Stimulated activated CD8-positive, alpha-beta memory T cell treated with anti-CD3 and anti-CD28 coated beads, Interleukin-2, amount 100 ng/mL, for 48 hours (primary cell): ENCODE measurements at regions not wholly inside any gene's neighbourhood (a gene's known extent, or its start where the extent isn't known, plus 50 kb on each side); places are given as distances from the start of the nearest gene placed in this dataset.

ENCODE experiments used
- DNase-seq, 2 donors: peaks; one replicate each; pipeline ENCODE4 v3.0.0-alpha.2; 2020; ENCODE audit warnings: low read depth in 2 of 2

DNA sequence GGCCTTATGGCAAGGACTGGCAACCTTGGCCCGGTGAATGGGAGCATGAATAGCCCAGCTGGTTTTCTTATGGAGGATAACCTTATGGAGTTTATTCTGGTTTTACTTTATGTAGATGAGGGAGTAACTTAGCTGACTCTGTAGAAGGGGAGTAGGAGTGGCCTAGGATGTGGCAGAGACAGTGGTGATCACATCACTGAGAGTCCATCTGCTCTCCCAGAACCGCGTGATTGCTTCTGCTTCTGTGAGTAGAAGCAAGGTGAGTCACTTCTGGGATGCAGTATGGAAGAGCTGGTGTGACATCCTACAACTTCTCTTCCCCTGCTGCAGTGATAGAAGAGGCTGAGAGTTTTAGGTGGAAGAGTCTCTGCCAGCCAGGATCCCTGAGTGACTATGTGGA is 129.2 kb downstream of the RPS24 start:
- no peak for DNase-seq

DNA sequence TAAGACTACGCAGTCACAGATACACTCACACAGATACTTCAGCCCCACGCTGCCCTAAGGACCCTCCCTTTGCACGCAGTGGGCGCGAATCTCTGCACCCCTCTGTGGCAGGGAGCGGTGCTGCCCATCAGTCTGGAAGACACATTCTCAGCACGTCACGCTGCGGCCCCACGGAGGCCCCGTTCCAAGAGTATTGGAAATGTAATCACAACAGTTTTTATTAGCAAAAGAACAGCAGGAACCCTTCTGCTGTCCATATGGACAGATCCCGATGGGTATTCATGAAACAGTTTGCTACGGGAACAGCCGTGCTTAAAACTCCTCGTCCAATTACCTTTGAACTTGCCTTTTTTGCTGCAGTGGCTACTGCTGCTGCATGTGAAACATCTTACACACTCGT is 131.0 kb downstream of the RPS24 start:
- no peak for DNase-seq

- DNase-seq, result no peak
Measured at GRCh38 chr10:78165172-78165571, 131.5 kb downstream of the RPS24 start.

- no peak for DNase-seq
Measured at GRCh38 chr10:78165617-78166016, 132.0 kb downstream of the RPS24 start.

GRCh38 chr10:78166261-78166660 is 132.6 kb downstream of the RPS24 start:
- DNase-seq, result no peak

DNA sequence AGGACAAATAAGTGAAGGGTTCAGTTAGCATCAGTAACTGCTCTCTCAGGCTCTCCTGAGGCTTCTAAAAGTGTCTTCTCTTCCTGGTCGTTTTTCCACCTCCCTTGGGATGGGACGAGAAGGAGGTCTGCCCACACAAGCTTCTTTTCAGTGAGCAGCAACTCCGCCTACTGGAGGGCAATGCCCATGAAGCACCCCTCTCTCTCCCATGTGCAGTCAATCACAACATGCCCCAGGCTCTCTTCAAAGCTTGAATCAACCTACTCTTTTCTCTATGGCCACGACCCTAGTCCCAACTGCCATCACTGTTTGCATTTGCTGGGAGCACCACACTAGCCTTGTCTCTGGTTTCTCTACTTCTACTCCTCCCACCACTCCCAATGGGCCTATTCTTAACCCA is 135.6 kb downstream of the RPS24 start:
- no peak for DNase-seq

GRCh38 chr10:78170026-78170475 is 136.4 kb downstream of the RPS24 start:
- no peak for DNase-seq

DNA sequence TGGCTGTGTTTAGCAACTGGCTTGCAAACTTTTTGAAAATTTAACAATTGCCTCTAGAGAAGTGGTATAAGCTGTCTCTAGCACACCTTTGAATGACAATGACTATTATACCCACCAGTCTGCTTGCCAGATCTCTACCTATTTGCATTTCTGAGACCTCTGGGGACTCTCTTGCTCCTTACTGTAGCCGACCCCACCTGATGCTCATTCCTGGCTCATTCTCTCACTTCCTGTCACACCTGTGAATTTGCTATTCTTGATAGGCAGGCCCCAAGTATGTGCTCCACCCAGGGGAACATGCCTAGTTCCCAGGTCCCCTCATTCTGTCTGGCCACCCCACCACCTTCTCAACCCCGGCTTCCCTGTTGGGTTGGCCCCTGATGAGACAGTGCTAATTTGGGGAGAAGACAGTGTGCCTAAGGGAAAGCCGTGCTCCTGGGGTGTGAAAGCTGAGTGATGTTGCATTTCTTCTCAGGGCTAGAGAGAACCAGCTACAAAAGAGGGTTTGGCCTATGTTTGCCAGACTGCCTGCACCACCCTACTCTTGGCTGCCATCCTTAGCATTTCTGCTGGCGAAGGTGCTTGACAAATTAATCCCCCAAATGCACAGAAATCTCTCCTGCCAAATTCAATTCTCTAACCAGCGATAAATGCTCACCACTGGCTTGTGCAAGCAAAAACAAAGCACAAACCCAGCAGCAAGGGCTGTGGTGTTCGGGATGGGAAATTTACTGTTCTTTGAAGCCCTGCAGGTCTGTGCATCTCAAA is 138.2 kb downstream of the RPS24 start:
- no peak for DNase-seq

DNA sequence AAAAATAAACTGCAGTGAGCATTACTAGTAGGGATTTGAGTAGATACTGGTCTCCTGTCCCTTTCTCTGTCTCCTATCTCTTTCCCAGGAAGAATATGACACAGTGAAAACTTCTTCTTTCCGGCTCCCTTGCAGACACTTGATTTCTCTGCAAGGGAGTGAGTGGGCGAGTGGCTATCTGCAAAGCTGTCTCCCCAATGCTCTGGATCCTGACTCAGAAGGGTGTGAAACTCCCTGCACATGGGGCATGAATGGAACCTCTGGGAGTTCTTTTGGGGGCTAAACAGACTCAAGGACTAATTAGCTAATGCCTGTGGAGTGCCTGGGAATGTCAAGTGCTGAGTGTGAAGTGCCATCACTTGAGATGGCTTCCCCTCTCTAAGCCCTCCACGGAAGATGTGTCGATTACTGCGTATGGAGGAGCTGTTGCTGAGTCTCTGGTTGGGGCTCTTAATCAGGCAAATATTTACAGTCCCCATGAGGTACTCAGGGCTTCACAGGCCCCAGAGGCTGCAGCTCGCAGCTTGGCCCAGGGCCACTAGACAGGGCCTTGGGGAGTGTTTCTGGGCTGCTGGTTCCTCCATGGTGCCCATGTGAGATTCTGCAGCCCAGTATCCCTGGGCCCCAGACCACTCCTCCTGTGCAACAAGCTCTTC is 139.8 kb downstream of the RPS24 start:
- no peak for DNase-seq

- no peak for DNase-seq
Measured at GRCh38 chr10:78175444-78176015, 141.9 kb downstream of the RPS24 start.

DNA sequence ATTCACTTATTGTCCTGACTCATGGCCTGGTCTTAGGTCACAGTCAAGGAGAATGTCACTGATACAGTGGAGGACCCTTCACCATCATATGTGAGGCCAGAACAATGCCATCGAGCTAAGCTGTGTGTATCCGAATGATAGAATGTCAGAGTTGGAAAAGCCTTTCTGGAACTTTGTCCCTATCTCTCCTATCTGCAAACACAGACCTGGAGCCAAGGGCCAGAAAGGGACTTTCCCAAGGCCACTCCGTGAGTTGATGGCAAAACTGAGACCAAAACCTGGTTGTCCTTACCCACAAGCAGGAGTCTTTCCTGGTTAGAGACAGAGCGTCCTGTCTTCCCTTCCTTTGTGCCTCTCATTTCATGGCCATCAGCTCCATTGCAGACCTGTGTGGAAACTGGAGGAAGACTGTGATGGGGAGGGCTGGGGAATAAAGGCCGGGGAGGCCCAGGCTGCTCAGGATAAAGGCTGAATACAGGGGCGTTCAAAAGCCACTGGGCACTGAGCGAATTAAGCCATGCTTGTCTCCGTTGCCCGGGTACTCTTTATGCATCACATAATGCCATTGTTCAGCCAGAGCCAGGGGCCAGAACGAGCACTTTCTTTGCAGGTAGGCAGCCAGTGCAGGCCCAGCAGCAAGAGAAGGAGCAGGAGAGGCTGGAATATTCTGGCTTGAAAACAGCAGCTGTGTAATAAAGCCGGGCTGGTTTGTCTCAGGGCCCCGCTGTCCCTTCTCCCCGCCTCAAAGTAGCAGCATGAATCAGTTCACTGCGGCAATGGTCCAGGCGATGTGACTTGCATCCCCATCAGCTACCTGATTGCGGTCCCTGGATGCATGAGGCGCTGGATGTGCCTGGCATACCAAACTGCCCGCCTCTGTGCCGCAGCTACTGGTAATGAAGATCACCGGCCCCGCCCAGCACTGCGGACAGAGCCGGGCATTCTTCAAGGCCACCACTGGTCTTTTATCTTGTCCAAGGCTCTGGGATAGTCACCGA is 143.0 kb downstream of the RPS24 start:
- no peak for DNase-seq

DNA sequence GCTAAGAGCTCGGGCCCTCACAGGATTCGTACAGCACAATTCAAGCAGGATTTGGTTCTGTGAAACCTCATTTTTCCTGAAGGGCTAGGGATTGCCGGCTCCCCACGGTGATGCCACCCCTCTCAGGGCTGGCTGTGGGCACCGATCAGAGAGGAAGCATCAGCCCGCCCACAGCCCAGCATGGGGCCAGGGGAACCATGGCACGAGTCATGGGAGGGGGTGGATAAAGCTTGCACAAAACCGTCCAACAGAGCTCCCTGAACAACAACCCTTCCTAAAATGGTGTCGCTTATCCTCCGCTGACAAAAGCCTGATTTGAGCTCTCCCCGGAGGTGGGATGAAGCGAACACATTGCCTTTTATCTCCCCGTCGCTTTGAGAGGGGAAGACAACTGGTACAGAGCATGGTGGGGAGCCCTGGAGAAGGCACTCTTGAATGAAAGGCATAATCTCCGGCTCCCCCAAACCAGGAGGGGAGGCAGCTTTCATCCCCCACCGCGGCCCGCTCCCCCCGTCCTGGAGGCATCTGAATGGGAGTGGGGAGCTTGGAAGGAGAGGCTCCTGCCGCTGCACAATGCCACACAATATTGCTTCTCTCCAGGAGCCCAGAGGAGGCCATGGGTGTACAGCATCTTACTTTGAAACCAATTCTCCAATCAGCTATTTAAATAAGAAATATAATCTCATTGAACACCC is 144.0 kb downstream of the RPS24 start:
- no peak for DNase-seq

GRCh38 chr10:78178397-78178796 is 144.7 kb downstream of the RPS24 start:
- no peak for DNase-seq

DNA sequence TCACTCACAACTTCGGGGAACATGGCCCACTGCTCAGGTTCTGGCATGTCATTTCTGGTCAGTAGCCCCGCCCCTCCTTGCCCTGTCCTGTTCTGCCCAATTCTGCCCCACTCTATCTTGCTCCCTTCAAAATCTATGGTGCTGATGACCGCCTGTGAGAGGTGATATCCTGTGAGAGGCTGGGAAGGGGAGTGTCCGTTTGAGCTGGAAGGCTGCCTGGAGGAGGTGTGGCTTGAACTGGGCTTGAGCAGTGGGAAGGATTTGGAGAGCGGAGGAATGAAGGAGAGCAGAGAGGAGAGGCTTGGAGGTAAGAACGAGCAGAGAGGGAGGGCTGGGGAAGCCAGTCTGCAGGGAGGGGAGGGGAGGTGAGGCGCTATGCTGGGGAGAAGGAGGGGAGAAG is 145.3 kb downstream of the RPS24 start:
- no peak for DNase-seq

DNA sequence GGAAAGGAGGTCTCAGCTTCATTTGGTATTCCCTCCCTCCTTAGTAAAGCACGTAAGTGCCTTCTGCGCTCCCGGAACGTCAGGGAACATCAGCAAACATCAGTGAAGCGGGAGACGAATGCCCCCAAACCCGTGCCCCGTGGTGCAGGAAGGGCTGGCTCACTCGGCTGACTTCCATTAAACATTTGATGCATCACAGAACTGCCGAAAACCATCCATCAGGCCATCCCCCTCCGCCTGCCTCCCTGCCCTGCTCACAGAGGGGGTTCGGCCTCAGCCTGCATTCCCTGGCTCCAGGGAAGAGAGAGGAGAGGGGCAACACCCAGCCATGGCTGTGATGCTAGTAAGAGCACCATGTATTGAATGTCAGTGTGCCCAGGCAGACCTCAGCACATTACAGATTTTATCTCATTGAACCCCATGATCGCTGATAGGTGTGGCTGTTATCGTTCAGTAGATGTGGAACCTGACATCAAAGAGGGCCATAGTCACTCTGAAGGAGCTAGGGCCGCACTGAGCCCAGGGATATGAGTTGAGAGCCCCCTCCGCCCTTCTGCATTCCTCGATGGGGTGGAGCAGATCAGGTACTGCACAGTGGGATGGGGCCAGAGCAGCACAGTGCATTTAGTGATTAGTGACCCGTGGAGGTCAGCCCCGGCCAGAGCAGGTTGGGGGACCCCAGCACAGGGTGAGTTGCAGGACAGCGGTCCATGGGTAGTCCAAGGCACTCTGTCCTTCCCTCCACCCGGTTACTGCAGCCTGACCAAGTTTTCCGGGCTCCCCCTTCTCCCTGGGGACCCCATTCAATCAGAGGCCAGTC is 146.4 kb downstream of the RPS24 start:
- no peak for DNase-seq

DNA sequence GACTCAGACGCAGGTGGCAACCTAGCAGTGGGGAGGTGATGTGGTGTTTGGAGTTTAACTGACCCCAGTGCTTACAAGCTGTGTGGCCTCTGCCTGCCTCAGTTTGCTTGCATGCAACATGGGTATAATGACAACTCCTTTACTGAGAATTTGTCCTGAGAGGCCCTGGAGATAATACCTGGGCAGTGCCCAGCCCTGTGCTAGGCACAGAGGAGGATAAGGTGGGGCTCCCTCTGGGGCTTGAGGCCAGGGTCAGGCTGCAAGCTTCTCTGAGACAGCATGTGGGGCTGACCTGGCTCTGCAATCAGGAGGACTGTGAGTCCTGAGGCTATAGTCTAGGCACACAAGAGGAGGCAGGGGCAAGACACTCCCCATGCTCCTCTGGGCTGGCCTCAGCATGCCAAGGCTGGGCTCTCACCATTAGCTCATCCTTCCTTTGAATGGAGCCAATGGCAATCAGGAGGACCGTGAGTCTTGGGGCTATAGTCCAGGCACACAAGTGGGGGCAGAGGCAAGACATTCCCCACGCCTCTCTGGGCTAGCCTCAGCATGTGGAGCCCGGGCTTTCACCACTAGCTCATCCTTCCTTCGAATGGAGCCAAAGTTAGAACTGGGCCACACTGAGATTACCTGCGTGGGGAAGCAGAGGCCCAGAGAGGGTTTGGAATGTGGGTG is 147.9 kb downstream of the RPS24 start:
- no peak for DNase-seq

- no peak for DNase-seq
Measured at GRCh38 chr10:78182841-78183240, 149.2 kb downstream of the RPS24 start.

- no peak for DNase-seq
Measured at GRCh38 chr10:78184851-78185692, 151.4 kb downstream of the RPS24 start.

- DNase-seq, result no peak
Measured at GRCh38 chr10:78185693-78186055, 152.0 kb downstream of the RPS24 start.
